Calu3 (cell line): ENCODE measurements at regions not wholly inside any gene's neighbourhood (a gene's known extent, or its start where the extent isn't known, plus 50 kb on each side); places are given as distances from the start of the nearest gene placed in this dataset.

Source experiments
- BruUV-seq: library from RNA; stranded (reverse); fragments of 400-500 nt; replicated peaks from 2 replicates; lab custom pipeline; 2021; lab: Mats Ljungman, UMichigan
- CTCF ChIA-PET: fragments of 300-600 bp; sonication (Branson Sonifier 250); formaldehyde crosslinking; loops from one replicate; lab custom pipeline; 2022; ENCODE audit warnings: antibody characterized with exemption; lab: Charles Lee
- DNase-seq: peaks from one replicate; pipeline ENCODE4 v3.0.0; 2022
- H3K27ac Mint-ChIP-seq: one replicate; pipeline ENCODE4 v1.8.0; 2022; ENCODE audit warnings: mixed read lengths; ENCODE audit not compliant: unreplicated experiment
- H3K27me3 Mint-ChIP-seq: one replicate; pipeline ENCODE4 v1.8.0; 2022; ENCODE audit warnings: mixed read lengths; ENCODE audit not compliant: unreplicated experiment
- H3K36me3 Mint-ChIP-seq: one replicate; pipeline ENCODE4 v1.8.0; 2022; ENCODE audit warnings: mild to moderate bottlenecking, moderate library complexity, mixed read lengths; ENCODE audit not compliant: insufficient read depth, unreplicated experiment
- H3K4me1 Mint-ChIP-seq: one replicate; pipeline ENCODE4 v1.8.0; 2022; ENCODE audit warnings: mild to moderate bottlenecking, low read depth, mixed read lengths; ENCODE audit not compliant: unreplicated experiment
- H3K4me3 Mint-ChIP-seq: one replicate; pipeline ENCODE4 v1.8.0; 2022; ENCODE audit warnings: mild to moderate bottlenecking, low read depth, moderate library complexity, mixed read lengths; ENCODE audit not compliant: unreplicated experiment
- H3K9me3 Mint-ChIP-seq: one replicate; pipeline ENCODE4 v1.8.0; 2022; ENCODE audit warnings: low read depth, mixed read lengths; ENCODE audit not compliant: unreplicated experiment
- CTCF ChIP-seq: fragments of 200-600 bp; IDR thresholded peaks from one replicate; pipeline ENCODE4 v1.8.0; 2022; ENCODE audit warnings: antibody characterized with exemption; ENCODE audit not compliant: unreplicated experiment
- intact Hi-C: fragments of 100-400 bp; cut with micrococcal nuclease; formaldehyde crosslinking; loops from one replicate; pipeline ENCODE4 v1.10.0; 2022; ENCODE audit not compliant: unreplicated experiment

- no peaks in the 10 kb centered on the region for H3K9me3 Mint-ChIP-seq
- H3K4me3 Mint-ChIP-seq, result no peak overlapping the region
- H3K36me3 Mint-ChIP-seq, result no peaks in the 10 kb centered on the region
- no peak overlapping the region for H3K27ac Mint-ChIP-seq
- no peak for DNase-seq
- no peak for TF ChIP-seq CTCF
- H3K27me3 Mint-ChIP-seq, result peaks cover 59% of the 10 kb centered on the region
- H3K4me1 Mint-ChIP-seq, result no peaks in the 10 kb centered on the region
- CTCF ChIA-PET, result no interaction called here
- no TSS peak for BruUV-seq
- intact Hi-C loops, result no loop called here
Measured at GRCh38 chr21:37967036-37967435, 50.8 kb upstream of the KCNJ6 start.

GRCh38 chr21:37968744-37969143, 52.5 kb upstream of the KCNJ6 start:
- BruUV-seq, result no TSS peak
- peaks cover 71% of the 10 kb centered on the region for H3K27me3 Mint-ChIP-seq
- CTCF ChIA-PET, result no interaction called here
- H3K4me3 Mint-ChIP-seq, result no peak overlapping the region
- no peaks in the 10 kb centered on the region for H3K4me1 Mint-ChIP-seq
- DNase-seq, result no peak
- no peaks in the 10 kb centered on the region for H3K36me3 Mint-ChIP-seq
- no peak for TF ChIP-seq CTCF
- H3K27ac Mint-ChIP-seq, result no peak overlapping the region
- intact Hi-C loops, result no loop called here
- H3K9me3 Mint-ChIP-seq, result no peaks in the 10 kb centered on the region

- Mint-ChIP-seq H3K27me3 (peaks cover 67% of the 10 kb centered on the region), H3K9me3 (peaks cover 2% of the 10 kb centered on the region)
Measured at GRCh38 chr21:37970548-37970947, 54.3 kb upstream of the KCNJ6 start.

GRCh38 chr21:37971390-37971950, 55.2 kb upstream of the KCNJ6 start:
- Mint-ChIP-seq H3K4me3 (no peak overlapping the region), H3K4me1 (no peaks in the 10 kb centered on the region), H3K27me3 (peaks cover 62% of the 10 kb centered on the region), H3K27ac (no peak overlapping the region), H3K36me3 (no peaks in the 10 kb centered on the region), H3K9me3 (peaks cover 2% of the 10 kb centered on the region)
- intact Hi-C loops, result no loop called here
- CTCF ChIA-PET, result no interaction called here
- no peak for TF ChIP-seq CTCF
- BruUV-seq, result no TSS peak
- no peak for DNase-seq

More at GRCh38 chr21:37970548-37970947, 54.3 kb upstream of the KCNJ6 start:
- Mint-ChIP-seq H3K4me1 (no peaks in the 10 kb centered on the region), H3K27ac (no peak overlapping the region), H3K4me3 (no peak overlapping the region), H3K36me3 (no peaks in the 10 kb centered on the region)
- BruUV-seq, result no TSS peak
- TF ChIP-seq CTCF, result no peak
- no peak for DNase-seq
- intact Hi-C loops, result no loop called here
- CTCF ChIA-PET, result interaction anchor here (0.7 kb wide), 1 partner anchor 510 kb away, joined by 9 read pairs; no protein-coding TSS in a partner anchor
